ENCODE measurements at regions not wholly inside any gene's neighbourhood (a gene's known extent, or its start where the extent isn't known, plus 50 kb on each side); places are given as distances from the start of the nearest gene placed in this dataset.

DNA sequence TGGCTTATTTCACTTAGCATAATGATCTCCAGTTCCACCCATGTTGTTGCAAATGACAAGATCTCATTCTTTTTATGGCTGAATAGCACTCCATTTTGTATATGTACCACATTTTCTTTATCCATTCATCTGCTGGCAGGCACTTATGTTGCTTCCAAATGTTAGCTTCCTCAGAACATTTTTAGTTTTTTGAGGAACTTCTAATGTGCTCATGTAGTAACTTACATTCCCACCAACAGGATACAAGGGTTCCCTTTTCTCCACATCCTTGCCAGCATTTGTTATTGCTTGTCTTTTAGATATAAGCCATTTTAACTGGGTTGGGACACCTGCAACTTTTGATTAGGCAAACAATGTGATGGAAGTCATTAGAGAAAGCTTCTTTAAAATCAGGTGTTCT lies 454.2 kb downstream of the NLGN4X start:
- no peaks in the 10 kb centered on the region for H3K9me3 ChIP-seq (ENCODE audit: control insufficient read depth in 2 of 2, insufficient read depth in 1 of 2, low read depth in 1 of 2, low read length in 1 of 2)
- no peaks in the 10 kb centered on the region for H3K4me1 ChIP-seq (ENCODE audit: control insufficient read depth in 2 of 2, insufficient read depth in 2 of 2, low read length in 1 of 2)
- H3K27me3 ChIP-seq (ENCODE audit: control insufficient read depth in 1 of 2, insufficient read depth in 2 of 2, low read length in 2 of 2) = no peaks in the 10 kb centered on the region
- no peak overlapping the region for H3K27ac ChIP-seq (ENCODE audit: low read depth in 2 of 2, low read length in 1 of 2)
- no peaks in the 10 kb centered on the region for H3K36me3 ChIP-seq (ENCODE audit: control insufficient read depth in 2 of 2, insufficient read depth in 2 of 2, low read length in 1 of 2)
- no peak overlapping the region for H3K4me3 ChIP-seq (ENCODE audit: low read depth in 1 of 2, low read length in 2 of 2)

DNA sequence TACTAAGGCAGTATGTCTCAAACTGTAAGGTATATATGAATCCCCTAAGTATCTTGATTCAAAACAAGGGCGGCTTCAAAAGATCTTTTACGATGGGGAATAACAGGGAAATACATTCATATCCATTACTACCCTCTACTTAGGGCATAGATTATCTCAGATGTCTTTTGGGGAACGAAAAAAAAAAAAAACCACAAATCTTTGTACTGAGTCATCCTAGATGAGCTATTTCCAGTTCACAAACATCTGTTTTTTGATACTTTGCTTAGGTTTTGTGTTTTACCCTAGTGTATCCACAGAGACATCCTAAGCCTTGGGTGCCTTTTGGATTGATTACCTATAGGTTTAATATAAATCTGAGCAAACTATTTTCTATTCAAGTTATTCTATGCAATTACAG lies 457.2 kb downstream of the NLGN4X start:
- no peaks in the 10 kb centered on the region for H3K36me3 ChIP-seq (ENCODE audit: control insufficient read depth in 2 of 2, insufficient read depth in 2 of 2, low read length in 1 of 2)
- 70 to 72% methylated on average over 3 of the region's 3 CpGs for WGBS, 2 donors
- H3K27me3 ChIP-seq (ENCODE audit: control insufficient read depth in 1 of 2, insufficient read depth in 2 of 2, low read length in 2 of 2) = no peaks in the 10 kb centered on the region
- H3K4me1 ChIP-seq (ENCODE audit: control insufficient read depth in 2 of 2, insufficient read depth in 2 of 2, low read length in 1 of 2) = no peaks in the 10 kb centered on the region
- H3K4me3 ChIP-seq (ENCODE audit: low read depth in 1 of 2, low read length in 2 of 2) = no peak overlapping the region
- no peak overlapping the region for H3K27ac ChIP-seq (ENCODE audit: low read depth in 2 of 2, low read length in 1 of 2)
- H3K9me3 ChIP-seq (ENCODE audit: control insufficient read depth in 2 of 2, insufficient read depth in 1 of 2, low read depth in 1 of 2, low read length in 1 of 2) = no peaks in the 10 kb centered on the region

DNA sequence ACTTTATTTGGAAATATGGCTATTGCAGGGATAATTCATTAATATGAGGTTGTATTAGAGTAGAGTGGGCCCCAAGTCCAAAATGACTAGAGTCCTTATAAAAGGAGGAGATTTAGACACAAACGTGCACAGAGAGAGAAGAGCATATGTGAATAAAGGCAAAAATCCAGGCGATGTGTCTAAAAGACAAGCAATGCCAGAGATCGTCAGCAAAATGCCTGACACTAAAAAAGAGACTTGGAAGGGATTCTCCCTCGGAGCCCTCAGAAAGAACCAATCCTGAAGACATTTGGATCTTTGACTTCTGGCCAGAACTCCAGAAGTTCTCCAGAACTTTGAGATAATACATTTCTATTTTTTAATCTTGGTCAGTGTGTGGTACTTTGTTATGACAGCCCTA lies 472.1 kb downstream of the NLGN4X start:
- no peaks in the 10 kb centered on the region for H3K27me3 ChIP-seq (ENCODE audit: control insufficient read depth in 1 of 2, insufficient read depth in 2 of 2, low read length in 2 of 2)
- WGBS, 2 donors = 64 to 78% methylated on average over 4 of the region's 4 CpGs
- H3K36me3 ChIP-seq (ENCODE audit: control insufficient read depth in 2 of 2, insufficient read depth in 2 of 2, low read length in 1 of 2) = no peaks in the 10 kb centered on the region
- no peaks in the 10 kb centered on the region for H3K9me3 ChIP-seq (ENCODE audit: control insufficient read depth in 2 of 2, insufficient read depth in 1 of 2, low read depth in 1 of 2, low read length in 1 of 2)
- no peaks in the 10 kb centered on the region for H3K4me1 ChIP-seq (ENCODE audit: control insufficient read depth in 2 of 2, insufficient read depth in 2 of 2, low read length in 1 of 2)
- H3K4me3 ChIP-seq (ENCODE audit: low read depth in 1 of 2, low read length in 2 of 2) = no peak overlapping the region
- no peak overlapping the region for H3K27ac ChIP-seq (ENCODE audit: low read depth in 2 of 2, low read length in 1 of 2)

DNA sequence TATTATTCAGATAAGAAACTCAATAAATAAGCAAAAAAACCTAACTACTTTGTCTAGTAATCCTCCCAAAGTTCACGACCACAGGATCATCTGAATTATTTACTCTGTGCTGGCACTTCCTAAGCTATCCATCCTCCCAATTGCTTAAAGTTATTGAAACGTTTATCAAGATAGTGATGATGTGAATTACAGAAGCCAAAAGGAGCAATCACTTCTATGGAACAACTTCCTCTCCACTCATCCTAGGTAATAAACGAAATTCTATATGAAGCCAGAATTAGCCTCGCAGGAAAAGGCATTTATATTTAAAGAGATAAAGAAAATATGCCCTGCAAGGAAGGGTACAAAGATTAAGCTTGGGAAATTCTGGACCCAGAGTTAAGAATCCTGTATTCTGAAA lies 475.4 kb downstream of the NLGN4X start:
- H3K27me3 ChIP-seq (ENCODE audit: control insufficient read depth in 1 of 2, insufficient read depth in 2 of 2, low read length in 2 of 2) = no peaks in the 10 kb centered on the region
- H3K27ac ChIP-seq (ENCODE audit: low read depth in 2 of 2, low read length in 1 of 2) = no peak overlapping the region
- 49 to 61% methylated on average over 4 of the region's 4 CpGs for WGBS, 2 donors
- peaks cover 0 to 2% of the 10 kb centered on the region in 2 donors for H3K9me3 ChIP-seq (ENCODE audit: control insufficient read depth in 2 of 2, insufficient read depth in 1 of 2, low read depth in 1 of 2, low read length in 1 of 2)
- no peak overlapping the region for H3K4me3 ChIP-seq (ENCODE audit: low read depth in 1 of 2, low read length in 2 of 2)
- no peaks in the 10 kb centered on the region for H3K36me3 ChIP-seq (ENCODE audit: control insufficient read depth in 2 of 2, insufficient read depth in 2 of 2, low read length in 1 of 2)
- no peaks in the 10 kb centered on the region for H3K4me1 ChIP-seq (ENCODE audit: control insufficient read depth in 2 of 2, insufficient read depth in 2 of 2, low read length in 1 of 2)

DNA sequence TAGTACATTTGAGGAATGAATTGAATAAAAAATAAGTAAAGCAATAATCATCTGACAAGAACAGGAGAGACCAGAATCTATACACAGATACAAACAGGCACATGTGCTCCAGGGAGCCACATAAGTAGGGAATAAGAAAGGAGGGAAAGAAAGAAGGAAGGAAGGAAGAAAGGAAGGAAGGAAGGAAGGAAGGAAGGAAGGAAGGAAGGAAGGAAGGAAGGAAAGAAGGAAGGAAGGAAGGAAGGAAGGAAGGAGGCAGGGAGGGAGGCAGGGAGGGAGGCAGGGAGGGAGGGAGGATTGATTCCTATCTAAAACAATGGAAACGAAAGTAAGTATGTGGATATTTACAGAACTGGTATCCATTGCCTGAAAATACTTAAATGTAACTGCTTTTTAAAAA lies 475.8 kb downstream of the NLGN4X start:
- Histone ChIP-seq H3K4me1 (ENCODE audit: control insufficient read depth in 2 of 2, insufficient read depth in 2 of 2, low read length in 1 of 2) (no peaks in the 10 kb centered on the region), H3K36me3 (ENCODE audit: control insufficient read depth in 2 of 2, insufficient read depth in 2 of 2, low read length in 1 of 2) (no peaks in the 10 kb centered on the region), H3K4me3 (ENCODE audit: low read depth in 1 of 2, low read length in 2 of 2) (no peak overlapping the region), H3K27ac (ENCODE audit: low read depth in 2 of 2, low read length in 1 of 2) (no peak overlapping the region), H3K9me3 (ENCODE audit: control insufficient read depth in 2 of 2, insufficient read depth in 1 of 2, low read depth in 1 of 2, low read length in 1 of 2) (peaks cover 0 to 2% of the 10 kb centered on the region in 2 donors), H3K27me3 (ENCODE audit: control insufficient read depth in 1 of 2, insufficient read depth in 2 of 2, low read length in 2 of 2) (no peaks in the 10 kb centered on the region)
- WGBS, 2 donors = 52 to 70% methylated on average over 1 of the region's 1 CpG

DNA sequence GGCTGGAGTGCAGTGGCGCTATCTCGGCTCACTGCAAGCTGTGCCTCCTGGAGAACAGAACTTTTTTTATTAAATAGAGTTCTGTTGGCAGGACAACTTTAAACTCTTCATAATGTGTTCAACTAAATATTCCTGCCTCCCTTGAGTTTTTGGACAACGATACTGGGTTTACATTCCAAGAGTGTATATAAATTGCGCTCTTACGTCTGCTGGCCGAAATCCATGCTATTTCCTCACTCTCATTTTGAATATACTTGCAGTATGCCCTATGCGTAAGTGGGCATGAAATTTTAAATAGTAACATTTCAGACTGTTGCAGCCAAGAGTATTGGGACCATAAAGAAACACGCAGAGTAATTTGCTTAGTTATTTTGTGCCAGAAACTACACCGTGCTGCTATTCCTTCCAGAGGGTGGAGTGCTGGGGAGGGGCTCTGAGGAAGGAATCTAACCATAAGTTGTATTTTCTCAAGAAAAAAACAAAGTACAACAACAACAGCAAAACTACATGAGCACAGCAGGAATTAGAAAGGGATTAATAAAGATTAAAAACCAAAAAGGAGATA lies 480.0 kb downstream of the NLGN4X start:
- 55 to 69% methylated on average over 9 of the region's 9 CpGs for WGBS, 2 donors
- no peak overlapping the region for H3K27ac ChIP-seq (ENCODE audit: low read depth in 2 of 2, low read length in 1 of 2)
- H3K4me3 ChIP-seq (ENCODE audit: low read depth in 1 of 2, low read length in 2 of 2) = no peak overlapping the region
- H3K27me3 ChIP-seq (ENCODE audit: control insufficient read depth in 1 of 2, insufficient read depth in 2 of 2, low read length in 2 of 2) = no peaks in the 10 kb centered on the region
- H3K4me1 ChIP-seq (ENCODE audit: control insufficient read depth in 2 of 2, insufficient read depth in 2 of 2, low read length in 1 of 2) = no peaks in the 10 kb centered on the region
- H3K9me3 ChIP-seq (ENCODE audit: control insufficient read depth in 2 of 2, insufficient read depth in 1 of 2, low read depth in 1 of 2, low read length in 1 of 2) = peaks cover 0 to 3% of the 10 kb centered on the region in 2 donors
- H3K36me3 ChIP-seq (ENCODE audit: control insufficient read depth in 2 of 2, insufficient read depth in 2 of 2, low read length in 1 of 2) = no peaks in the 10 kb centered on the region

DNA sequence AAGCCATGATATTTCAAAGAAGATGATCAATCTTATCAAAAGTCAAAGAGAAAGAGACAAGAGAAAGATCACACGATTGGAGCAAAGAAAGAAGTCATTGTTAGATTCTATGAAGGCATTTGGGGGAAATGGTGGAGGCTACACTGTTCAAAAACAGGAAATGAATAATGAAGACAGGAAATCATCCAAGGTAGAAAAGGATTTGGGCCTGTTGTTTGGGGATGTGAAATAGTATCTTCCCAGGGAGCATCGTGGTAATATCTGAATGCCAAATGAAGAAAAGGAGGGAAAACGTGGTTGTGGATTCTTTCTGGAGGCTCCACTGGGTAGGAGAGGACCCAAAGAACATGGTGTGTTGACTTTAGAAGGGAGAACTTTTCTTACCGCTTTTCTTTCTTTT lies 482.4 kb downstream of the NLGN4X start:
- WGBS, 2 donors = 61 to 63% methylated on average over 4 of the region's 4 CpGs
- no peaks in the 10 kb centered on the region for H3K27me3 ChIP-seq (ENCODE audit: control insufficient read depth in 1 of 2, insufficient read depth in 2 of 2, low read length in 2 of 2)
- no peak overlapping the region for H3K27ac ChIP-seq (ENCODE audit: low read depth in 2 of 2, low read length in 1 of 2)
- H3K36me3 ChIP-seq (ENCODE audit: control insufficient read depth in 2 of 2, insufficient read depth in 2 of 2, low read length in 1 of 2) = no peaks in the 10 kb centered on the region
- H3K9me3 ChIP-seq (ENCODE audit: control insufficient read depth in 2 of 2, insufficient read depth in 1 of 2, low read depth in 1 of 2, low read length in 1 of 2) = peaks cover 0 to 3% of the 10 kb centered on the region in 2 donors
- H3K4me3 ChIP-seq (ENCODE audit: low read depth in 1 of 2, low read length in 2 of 2) = no peak overlapping the region
- no peaks in the 10 kb centered on the region for H3K4me1 ChIP-seq (ENCODE audit: control insufficient read depth in 2 of 2, insufficient read depth in 2 of 2, low read length in 1 of 2)

DNA sequence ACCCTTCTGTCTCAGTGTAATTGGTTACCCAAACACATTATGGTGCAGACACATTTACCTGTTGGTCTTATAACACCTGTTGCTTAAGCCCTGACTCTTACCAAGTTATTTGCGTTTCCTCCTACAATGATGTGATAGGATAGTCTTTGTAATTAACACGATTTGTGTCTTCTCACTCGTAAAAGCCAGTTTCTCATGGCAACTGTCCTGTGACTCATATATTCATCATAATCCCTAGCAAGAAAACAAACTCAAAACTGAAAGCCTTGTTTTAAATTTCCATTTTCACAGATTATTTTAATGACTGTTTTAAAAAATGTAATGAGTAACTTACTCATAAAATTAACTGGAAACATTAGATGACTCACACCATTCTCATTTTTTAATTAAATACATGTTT lies 495.2 kb downstream of the NLGN4X start:
- Histone ChIP-seq H3K4me3 (ENCODE audit: low read depth in 1 of 2, low read length in 2 of 2) (no peak overlapping the region), H3K9me3 (ENCODE audit: control insufficient read depth in 2 of 2, insufficient read depth in 1 of 2, low read depth in 1 of 2, low read length in 1 of 2) (peaks cover 0 to 3% of the 10 kb centered on the region in 2 donors), H3K36me3 (ENCODE audit: control insufficient read depth in 2 of 2, insufficient read depth in 2 of 2, low read length in 1 of 2) (no peaks in the 10 kb centered on the region), H3K27me3 (ENCODE audit: control insufficient read depth in 1 of 2, insufficient read depth in 2 of 2, low read length in 2 of 2) (no peaks in the 10 kb centered on the region), H3K27ac (ENCODE audit: low read depth in 2 of 2, low read length in 1 of 2) (no peak overlapping the region), H3K4me1 (ENCODE audit: control insufficient read depth in 2 of 2, insufficient read depth in 2 of 2, low read length in 1 of 2) (no peaks in the 10 kb centered on the region)
- WGBS, 2 donors = 60 to 75% methylated on average over 3 of the region's 3 CpGs

DNA sequence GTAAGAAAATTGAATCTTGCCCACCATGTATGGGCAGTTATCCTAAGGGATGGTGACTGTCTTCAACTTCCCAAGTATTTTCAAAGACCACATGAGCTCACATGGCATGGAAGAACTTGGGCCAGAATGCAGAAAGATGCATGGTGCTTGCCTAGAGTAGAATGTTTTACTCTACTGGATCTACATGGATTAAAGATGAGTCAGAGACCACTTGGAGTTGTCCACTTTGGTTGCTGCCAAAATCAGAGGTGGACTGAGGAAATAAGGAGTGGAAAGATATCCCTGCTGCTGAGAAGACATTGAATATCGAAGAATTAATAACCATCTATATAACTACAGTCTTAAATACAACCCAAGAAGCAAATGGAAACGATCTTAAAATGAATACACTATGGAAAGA lies 498.1 kb downstream of the NLGN4X start:
- no peaks in the 10 kb centered on the region for H3K36me3 ChIP-seq (ENCODE audit: control insufficient read depth in 2 of 2, insufficient read depth in 2 of 2, low read length in 1 of 2)
- H3K4me1 ChIP-seq (ENCODE audit: control insufficient read depth in 2 of 2, insufficient read depth in 2 of 2, low read length in 1 of 2) = no peaks in the 10 kb centered on the region
- H3K4me3 ChIP-seq (ENCODE audit: low read depth in 1 of 2, low read length in 2 of 2) = no peak overlapping the region
- H3K9me3 ChIP-seq (ENCODE audit: control insufficient read depth in 2 of 2, insufficient read depth in 1 of 2, low read depth in 1 of 2, low read length in 1 of 2) = peaks cover 0 to 3% of the 10 kb centered on the region in 2 donors
- no peak overlapping the region for H3K27ac ChIP-seq (ENCODE audit: low read depth in 2 of 2, low read length in 1 of 2)
- 77 to 91% methylated on average over 2 of the region's 2 CpGs for WGBS, 2 donors
- no peaks in the 10 kb centered on the region for H3K27me3 ChIP-seq (ENCODE audit: control insufficient read depth in 1 of 2, insufficient read depth in 2 of 2, low read length in 2 of 2)

DNA sequence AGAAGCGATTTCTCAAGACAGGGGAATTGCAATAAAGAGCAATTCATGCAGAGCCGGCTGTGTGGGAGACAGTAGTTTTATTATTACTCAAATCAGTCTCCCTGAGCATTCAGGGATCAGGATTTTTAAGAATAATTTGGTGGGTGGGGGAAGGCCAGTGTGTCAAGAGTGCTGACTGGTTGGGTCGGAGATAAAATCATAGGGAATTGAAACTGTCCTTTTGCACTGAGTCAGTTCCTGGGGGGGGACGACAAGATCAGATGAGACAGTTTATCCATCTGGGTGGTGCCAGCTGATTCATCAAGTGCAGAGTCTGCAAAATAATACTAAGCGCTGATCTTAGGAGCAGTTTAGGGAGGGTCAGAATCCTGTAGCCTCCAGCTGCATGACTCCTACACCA lies 502.4 kb downstream of the NLGN4X start:
- WGBS, 2 donors = 58 to 66% methylated on average over 5 of the region's 5 CpGs
- no peaks in the 10 kb centered on the region for H3K4me1 ChIP-seq (ENCODE audit: control insufficient read depth in 2 of 2, insufficient read depth in 2 of 2, low read length in 1 of 2)
- H3K4me3 ChIP-seq (ENCODE audit: low read depth in 1 of 2, low read length in 2 of 2) = no peak overlapping the region
- no peak overlapping the region for H3K27ac ChIP-seq (ENCODE audit: low read depth in 2 of 2, low read length in 1 of 2)
- H3K36me3 ChIP-seq (ENCODE audit: control insufficient read depth in 2 of 2, insufficient read depth in 2 of 2, low read length in 1 of 2) = no peaks in the 10 kb centered on the region
- H3K27me3 ChIP-seq (ENCODE audit: control insufficient read depth in 1 of 2, insufficient read depth in 2 of 2, low read length in 2 of 2) = no peaks in the 10 kb centered on the region
- peaks cover 0 to 3% of the 10 kb centered on the region in 2 donors for H3K9me3 ChIP-seq (ENCODE audit: control insufficient read depth in 2 of 2, insufficient read depth in 1 of 2, low read depth in 1 of 2, low read length in 1 of 2)

Measured in esophagus (tissue), 2 donors.